ENCODE measurements at regions not wholly inside any gene's neighbourhood (a gene's known extent, or its start where the extent isn't known, plus 50 kb on each side); places are given as distances from the start of the nearest gene placed in this dataset.

DNA sequence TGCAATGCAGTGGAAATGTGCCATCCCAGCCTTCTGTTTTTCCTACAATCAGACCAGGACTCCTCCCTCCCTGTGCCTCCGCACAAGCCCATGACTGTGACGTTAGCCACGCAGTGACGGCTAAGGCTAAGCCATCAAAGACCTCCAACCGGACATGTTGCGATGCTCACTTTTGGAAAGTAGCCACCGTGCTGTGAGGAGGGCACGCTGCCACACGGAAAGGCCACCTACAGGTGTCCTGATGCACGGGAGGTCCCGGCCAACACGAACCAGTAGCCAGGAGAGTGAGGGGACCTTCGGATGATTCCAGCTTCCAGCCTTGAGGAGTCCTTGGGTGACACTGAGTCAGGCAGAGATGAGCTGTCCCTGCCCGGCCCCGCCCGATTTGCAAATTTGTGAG lies 53.9 kb downstream of the FOXL1 start:
- ATAC-seq (no peak), DNase-seq (no peak)
- peaks cover 2 to 43% of the 10 kb centered on the region in 2 donors for H3K27me3 Mint-ChIP-seq (ENCODE audit: low read depth in 2 of 2)
- H3K4me1 Mint-ChIP-seq: peaks cover 7 to 11% of the 10 kb centered on the region in 2 donors
- no peaks in the 10 kb centered on the region for H3K36me3 Mint-ChIP-seq
- H3K36me3 ChIP-seq (ENCODE audit: control insufficient read depth, insufficient read depth, low read length): no peaks in the 10 kb centered on the region
- no peak overlapping the region for H3K4me3 ChIP-seq (ENCODE audit: low read length)
- H3K27ac ChIP-seq (ENCODE audit: low read length): no peak overlapping the region
- no peaks in the 10 kb centered on the region for H3K9me3 Mint-ChIP-seq
- H3K4me1 ChIP-seq (ENCODE audit: control insufficient read depth, insufficient read depth, low read length): no peaks in the 10 kb centered on the region
- H3K9me3 ChIP-seq (ENCODE audit: control insufficient read depth, insufficient read depth, low read length): no peaks in the 10 kb centered on the region
- H3K4me3 Mint-ChIP-seq: no peak overlapping the region
- TF ChIP-seq, protein P1, sequence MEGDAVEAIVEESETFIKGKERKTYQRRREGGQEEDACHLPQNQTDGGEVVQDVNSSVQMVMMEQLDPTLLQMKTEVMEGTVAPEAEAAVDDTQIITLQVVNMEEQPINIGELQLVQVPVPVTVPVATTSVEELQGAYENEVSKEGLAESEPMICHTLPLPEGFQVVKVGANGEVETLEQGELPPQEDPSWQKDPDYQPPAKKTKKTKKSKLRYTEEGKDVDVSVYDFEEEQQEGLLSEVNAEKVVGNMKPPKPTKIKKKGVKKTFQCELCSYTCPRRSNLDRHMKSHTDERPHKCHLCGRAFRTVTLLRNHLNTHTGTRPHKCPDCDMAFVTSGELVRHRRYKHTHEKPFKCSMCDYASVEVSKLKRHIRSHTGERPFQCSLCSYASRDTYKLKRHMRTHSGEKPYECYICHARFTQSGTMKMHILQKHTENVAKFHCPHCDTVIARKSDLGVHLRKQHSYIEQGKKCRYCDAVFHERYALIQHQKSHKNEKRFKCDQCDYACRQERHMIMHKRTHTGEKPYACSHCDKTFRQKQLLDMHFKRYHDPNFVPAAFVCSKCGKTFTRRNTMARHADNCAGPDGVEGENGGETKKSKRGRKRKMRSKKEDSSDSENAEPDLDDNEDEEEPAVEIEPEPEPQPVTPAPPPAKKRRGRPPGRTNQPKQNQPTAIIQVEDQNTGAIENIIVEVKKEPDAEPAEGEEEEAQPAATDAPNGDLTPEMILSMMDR (IDR thresholded peaks at IDR 0.05): no peak
- no peak overlapping the region for H3K27ac Mint-ChIP-seq
- intact Hi-C loops (cut with micrococcal nuclease): no loop called here
- H3K27me3 ChIP-seq (ENCODE audit: control insufficient read depth, insufficient read depth, low read length): no peaks in the 10 kb centered on the region
- 95% methylated on average over 16 of the region's 16 CpGs for WGBS (ENCODE audit: insufficient coverage)

DNA sequence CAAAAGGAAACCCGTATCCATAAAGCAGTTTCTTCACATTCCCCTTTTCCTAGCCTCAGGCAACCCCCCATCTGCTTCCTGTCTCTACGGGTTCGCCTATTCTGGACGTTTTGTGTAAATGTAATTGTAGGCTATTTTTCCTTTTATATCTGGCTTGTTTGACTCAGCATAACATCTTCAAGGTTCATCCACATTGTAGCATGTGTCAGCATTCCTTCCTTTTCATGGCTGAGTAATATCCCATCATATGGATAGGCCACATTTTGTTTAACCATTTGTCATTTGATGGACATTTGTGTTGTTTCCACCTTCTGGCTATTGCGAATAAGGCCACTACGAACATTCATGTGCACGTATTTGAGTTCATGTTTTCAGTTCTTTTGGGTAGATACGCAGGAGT lies 54.6 kb downstream of the FOXL1 start:
- no peaks in the 10 kb centered on the region for H3K27me3 ChIP-seq (ENCODE audit: control insufficient read depth, insufficient read depth, low read length)
- TF ChIP-seq, protein P1 (IDR thresholded peaks at IDR 0.05): no peak
- 94% methylated on average over 5 of the region's 8 CpGs for WGBS (ENCODE audit: insufficient coverage)
- intact Hi-C loops (cut with micrococcal nuclease): no loop called here
- H3K36me3 ChIP-seq (ENCODE audit: control insufficient read depth, insufficient read depth, low read length): no peaks in the 10 kb centered on the region
- Mint-ChIP-seq H3K27me3 (ENCODE audit: low read depth in 2 of 2) (peaks cover 3 to 43% of the 10 kb centered on the region in 2 donors), H3K9me3 (no peaks in the 10 kb centered on the region), H3K27ac (no peak overlapping the region), H3K4me1 (peaks cover 7 to 11% of the 10 kb centered on the region in 2 donors), H3K4me3 (no peak overlapping the region), H3K36me3 (no peaks in the 10 kb centered on the region)
- H3K4me1 ChIP-seq (ENCODE audit: control insufficient read depth, insufficient read depth, low read length): no peaks in the 10 kb centered on the region
- H3K9me3 ChIP-seq (ENCODE audit: control insufficient read depth, insufficient read depth, low read length): no peaks in the 10 kb centered on the region
- no peak for ATAC-seq
- no peak overlapping the region for H3K4me3 ChIP-seq (ENCODE audit: low read length)
- H3K27ac ChIP-seq (ENCODE audit: low read length): no peak overlapping the region
- DNase-seq: no peak

DNA sequence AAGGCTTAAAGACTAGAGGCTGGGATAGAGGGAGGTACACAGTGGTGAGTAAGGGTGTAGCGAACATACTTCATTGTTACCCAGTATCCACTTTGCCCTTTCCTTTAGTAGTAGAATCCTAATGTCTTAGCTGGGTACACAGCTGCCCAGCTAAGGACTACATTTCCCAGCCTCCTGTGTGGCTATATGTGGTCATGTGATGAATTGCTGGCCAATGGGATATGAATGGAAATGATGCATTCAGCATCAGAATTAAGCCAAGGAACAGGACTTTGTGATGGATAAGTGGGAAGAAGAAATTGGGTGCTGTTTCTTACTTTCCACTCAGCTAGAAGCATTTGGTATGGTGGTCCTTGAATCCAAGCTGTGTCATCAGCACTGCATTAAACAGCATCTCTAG lies 55.9 kb downstream of the FOXL1 start:
- H3K27ac Mint-ChIP-seq: no peak overlapping the region
- peaks cover 7 to 11% of the 10 kb centered on the region in 2 donors for H3K4me1 Mint-ChIP-seq
- H3K4me3 Mint-ChIP-seq: no peak overlapping the region
- no peaks in the 10 kb centered on the region for H3K36me3 ChIP-seq (ENCODE audit: control insufficient read depth, insufficient read depth, low read length)
- WGBS (ENCODE audit: insufficient coverage): no CpG with 5 or more reads among the region's 1 CpG
- ATAC-seq (no peak), DNase-seq (no peak)
- H3K36me3 Mint-ChIP-seq: no peaks in the 10 kb centered on the region
- H3K9me3 ChIP-seq (ENCODE audit: control insufficient read depth, insufficient read depth, low read length): no peaks in the 10 kb centered on the region
- no peaks in the 10 kb centered on the region for H3K4me1 ChIP-seq (ENCODE audit: control insufficient read depth, insufficient read depth, low read length)
- H3K27me3 ChIP-seq (ENCODE audit: control insufficient read depth, insufficient read depth, low read length): no peaks in the 10 kb centered on the region
- intact Hi-C loops (cut with micrococcal nuclease): no loop called here
- peaks cover 11 to 43% of the 10 kb centered on the region in 2 donors for H3K27me3 Mint-ChIP-seq (ENCODE audit: low read depth in 2 of 2)
- H3K4me3 ChIP-seq (ENCODE audit: low read length): no peak overlapping the region
- H3K27ac ChIP-seq (ENCODE audit: low read length): no peak overlapping the region
- TF ChIP-seq, protein P1 (IDR thresholded peaks at IDR 0.05): no peak
- H3K9me3 Mint-ChIP-seq: no peaks in the 10 kb centered on the region

DNA sequence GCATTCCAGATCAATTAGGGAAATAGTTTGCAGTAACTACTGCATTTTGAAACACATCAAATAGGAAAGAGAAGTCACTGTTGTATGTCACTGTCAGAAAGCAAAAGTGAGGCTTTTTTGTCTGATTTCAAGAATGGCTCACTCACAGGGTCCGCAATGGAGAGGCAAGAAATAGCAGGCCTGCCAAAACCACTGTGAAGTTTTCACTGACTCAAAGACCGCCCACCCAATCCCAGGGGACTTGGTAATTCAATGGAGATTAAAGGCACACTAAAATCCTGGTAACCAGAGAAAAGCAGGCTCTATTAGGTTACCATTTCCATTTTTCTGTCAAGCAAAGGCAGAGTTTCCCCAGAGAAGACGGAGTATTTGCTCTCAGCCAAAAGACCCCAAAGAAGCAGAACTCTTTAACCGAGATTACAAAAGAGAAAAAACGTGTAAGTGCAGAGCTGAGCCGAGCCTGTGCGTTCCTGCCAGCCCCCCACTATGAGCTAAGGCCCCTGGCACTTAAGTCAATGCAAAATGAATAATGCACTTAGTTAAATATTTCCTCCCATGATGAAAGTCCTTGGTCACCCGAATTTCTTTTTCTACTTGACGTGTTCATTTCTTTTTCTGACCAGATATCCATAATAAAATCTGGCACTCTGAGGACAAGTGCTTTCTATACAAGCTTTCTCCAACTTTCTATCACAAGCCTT lies 57.0 kb downstream of the FOXL1 start:
- Mint-ChIP-seq H3K27ac (no peak overlapping the region), H3K27me3 (ENCODE audit: low read depth in 2 of 2) (peaks cover 14 to 43% of the 10 kb centered on the region in 2 donors), H3K9me3 (no peaks in the 10 kb centered on the region), H3K4me3 (no peak overlapping the region), H3K36me3 (no peaks in the 10 kb centered on the region), H3K4me1 (peaks cover 7 to 11% of the 10 kb centered on the region in 2 donors)
- H3K27ac ChIP-seq (ENCODE audit: low read length): no peak overlapping the region
- H3K4me3 ChIP-seq (ENCODE audit: low read length): no peak overlapping the region
- H3K36me3 ChIP-seq (ENCODE audit: control insufficient read depth, insufficient read depth, low read length): no peaks in the 10 kb centered on the region
- no peaks in the 10 kb centered on the region for H3K9me3 ChIP-seq (ENCODE audit: control insufficient read depth, insufficient read depth, low read length)
- intact Hi-C loops (cut with micrococcal nuclease): no loop called here
- no peak for ATAC-seq
- WGBS (ENCODE audit: insufficient coverage): 80% methylated on average over 9 of the region's 9 CpGs
- no peaks in the 10 kb centered on the region for H3K27me3 ChIP-seq (ENCODE audit: control insufficient read depth, insufficient read depth, low read length)
- TF ChIP-seq, protein P1 (IDR thresholded peaks at IDR 0.05): no peak
- no peaks in the 10 kb centered on the region for H3K4me1 ChIP-seq (ENCODE audit: control insufficient read depth, insufficient read depth, low read length)
- no peak for DNase-seq

All from natural killer cell (primary cell).